ENCODE measurements at regions not wholly inside any gene's neighbourhood (a gene's known extent, or its start where the extent isn't known, plus 50 kb on each side); places are given as distances from the start of the nearest gene placed in this dataset.

DNA sequence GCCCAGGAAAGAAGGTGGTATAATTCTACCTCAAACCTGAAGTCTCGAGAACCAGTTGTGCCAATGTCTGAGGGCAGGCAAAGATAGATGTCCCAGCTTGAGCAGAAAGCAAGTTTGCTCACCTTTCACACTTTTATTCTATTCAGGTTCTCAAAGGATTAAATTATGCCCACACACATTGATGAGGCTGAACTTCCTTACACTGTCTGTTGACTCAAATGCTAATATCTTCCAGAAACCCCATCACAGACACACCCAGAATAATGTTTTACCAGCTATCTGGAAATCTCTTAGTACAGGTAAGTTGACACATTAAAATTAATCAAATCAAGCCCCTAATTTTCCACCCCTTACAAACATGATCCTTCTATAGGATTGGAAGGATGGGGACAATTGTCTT, 605.7 kb downstream of the NUF2 start:
- Histone ChIP-seq H3K9ac (ENCODE audit: low read length) (no peak overlapping the region), H4K20me1 (ENCODE audit: insufficient read depth, low read length) (no peaks in the 10 kb centered on the region), H3K9me3 (ENCODE audit: insufficient read depth, low read length) (no peaks in the 10 kb centered on the region), H3K4me1 (ENCODE audit: low read length) (no peaks in the 10 kb centered on the region), H3K4me2 (ENCODE audit: low read length) (no peak overlapping the region), H3K36me3 (replicated peaks; ENCODE audit: low read depth, low read length) (no peaks in the 10 kb centered on the region), H3K27ac (ENCODE audit: low read length) (no peak overlapping the region), H3K79me2 (ENCODE audit: low read length) (no peaks in the 10 kb centered on the region), H3K27me3 (ENCODE audit: low read depth, low read length) (no peaks in the 10 kb centered on the region), H3K4me3 (ENCODE audit: low read length) (no peak overlapping the region), H2AFZ (ENCODE audit: low read depth, low read length) (no peak overlapping the region)
- TF ChIP-seq EZH2phosphoT487 (IDR thresholded peaks at IDR 0.05; ENCODE audit: low read depth): no peak
- TF ChIP-seq, protein P1, sequence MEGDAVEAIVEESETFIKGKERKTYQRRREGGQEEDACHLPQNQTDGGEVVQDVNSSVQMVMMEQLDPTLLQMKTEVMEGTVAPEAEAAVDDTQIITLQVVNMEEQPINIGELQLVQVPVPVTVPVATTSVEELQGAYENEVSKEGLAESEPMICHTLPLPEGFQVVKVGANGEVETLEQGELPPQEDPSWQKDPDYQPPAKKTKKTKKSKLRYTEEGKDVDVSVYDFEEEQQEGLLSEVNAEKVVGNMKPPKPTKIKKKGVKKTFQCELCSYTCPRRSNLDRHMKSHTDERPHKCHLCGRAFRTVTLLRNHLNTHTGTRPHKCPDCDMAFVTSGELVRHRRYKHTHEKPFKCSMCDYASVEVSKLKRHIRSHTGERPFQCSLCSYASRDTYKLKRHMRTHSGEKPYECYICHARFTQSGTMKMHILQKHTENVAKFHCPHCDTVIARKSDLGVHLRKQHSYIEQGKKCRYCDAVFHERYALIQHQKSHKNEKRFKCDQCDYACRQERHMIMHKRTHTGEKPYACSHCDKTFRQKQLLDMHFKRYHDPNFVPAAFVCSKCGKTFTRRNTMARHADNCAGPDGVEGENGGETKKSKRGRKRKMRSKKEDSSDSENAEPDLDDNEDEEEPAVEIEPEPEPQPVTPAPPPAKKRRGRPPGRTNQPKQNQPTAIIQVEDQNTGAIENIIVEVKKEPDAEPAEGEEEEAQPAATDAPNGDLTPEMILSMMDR (IDR thresholded peaks at IDR 0.05; ENCODE audit: low read depth, low read length): no peak

GRCh38 chr1:163928069-163928468, 606.3 kb downstream of the NUF2 start:
- H3K4me3 ChIP-seq (ENCODE audit: low read length): no peak overlapping the region
- H3K4me2 ChIP-seq (ENCODE audit: low read length): no peak overlapping the region
- TF ChIP-seq, protein P1 (IDR thresholded peaks at IDR 0.05; ENCODE audit: low read depth, low read length): no peak
- no peak for TF ChIP-seq EZH2phosphoT487 (IDR thresholded peaks at IDR 0.05; ENCODE audit: low read depth)
- no peak overlapping the region for H3K27ac ChIP-seq (ENCODE audit: low read length)
- no peak overlapping the region for H2AFZ ChIP-seq (ENCODE audit: low read depth, low read length)
- H4K20me1 ChIP-seq (ENCODE audit: insufficient read depth, low read length): no peaks in the 10 kb centered on the region
- H3K36me3 ChIP-seq (replicated peaks; ENCODE audit: low read depth, low read length): no peaks in the 10 kb centered on the region
- no peaks in the 10 kb centered on the region for H3K79me2 ChIP-seq (ENCODE audit: low read length)
- H3K9me3 ChIP-seq (ENCODE audit: insufficient read depth, low read length): no peaks in the 10 kb centered on the region
- H3K27me3 ChIP-seq (ENCODE audit: low read depth, low read length): no peaks in the 10 kb centered on the region
- H3K9ac ChIP-seq (ENCODE audit: low read length): no peak overlapping the region
- H3K4me1 ChIP-seq (ENCODE audit: low read length): no peaks in the 10 kb centered on the region

DNA sequence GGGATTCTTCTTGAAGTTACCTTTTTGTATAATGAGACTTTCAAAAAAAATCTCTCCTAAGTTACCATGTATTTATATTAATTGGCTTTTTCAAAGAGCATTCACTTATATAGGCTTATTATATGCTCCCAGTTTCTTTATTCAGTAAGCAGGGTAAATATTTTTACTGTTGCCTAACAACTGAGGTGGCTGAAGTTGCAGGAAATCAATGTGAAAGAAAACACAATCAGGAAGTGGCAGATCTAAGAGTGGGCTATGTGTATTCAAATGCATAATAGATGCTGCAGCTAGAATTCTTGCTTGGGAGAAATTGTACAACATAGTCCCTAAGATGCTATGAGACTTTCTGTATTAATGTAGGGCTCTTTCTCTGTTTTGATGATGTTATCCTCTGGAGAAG, 606.9 kb downstream of the NUF2 start:
- TF ChIP-seq, protein P1 (IDR thresholded peaks at IDR 0.05; ENCODE audit: low read depth, low read length): no peak
- TF ChIP-seq EZH2phosphoT487 (IDR thresholded peaks at IDR 0.05; ENCODE audit: low read depth): no peak
- Histone ChIP-seq H3K79me2 (ENCODE audit: low read length) (no peaks in the 10 kb centered on the region), H3K27me3 (ENCODE audit: low read depth, low read length) (no peaks in the 10 kb centered on the region), H3K9ac (ENCODE audit: low read length) (no peak overlapping the region), H3K27ac (ENCODE audit: low read length) (no peak overlapping the region), H3K4me2 (ENCODE audit: low read length) (no peak overlapping the region), H3K4me1 (ENCODE audit: low read length) (no peaks in the 10 kb centered on the region), H2AFZ (ENCODE audit: low read depth, low read length) (no peak overlapping the region), H3K36me3 (replicated peaks; ENCODE audit: low read depth, low read length) (no peaks in the 10 kb centered on the region), H3K4me3 (ENCODE audit: low read length) (no peak overlapping the region), H3K9me3 (ENCODE audit: insufficient read depth, low read length) (no peaks in the 10 kb centered on the region), H4K20me1 (ENCODE audit: insufficient read depth, low read length) (no peaks in the 10 kb centered on the region)

DNA sequence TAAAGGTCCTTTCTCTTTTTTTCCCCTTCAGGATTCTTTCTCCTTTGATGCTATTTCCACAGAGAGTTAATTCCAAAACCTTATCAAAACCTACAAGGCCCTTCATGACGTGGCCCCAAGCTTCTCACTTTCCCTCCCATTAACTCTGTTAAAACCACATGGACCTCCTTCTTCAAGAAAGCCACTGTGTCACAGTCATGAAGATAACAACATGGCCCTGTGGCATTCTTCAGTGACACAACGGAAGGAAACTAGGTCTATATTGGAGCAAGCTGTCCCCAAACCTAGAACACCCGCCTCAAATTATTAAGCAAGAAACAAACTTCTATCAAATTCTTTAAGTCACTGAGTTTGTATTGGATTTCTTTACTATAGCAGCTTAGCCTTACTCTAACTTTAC, 611.1 kb downstream of the NUF2 start:
- Histone ChIP-seq H2AFZ (ENCODE audit: low read depth, low read length) (no peak overlapping the region), H3K4me3 (ENCODE audit: low read length) (no peak overlapping the region), H3K4me1 (ENCODE audit: low read length) (no peaks in the 10 kb centered on the region), H3K4me2 (ENCODE audit: low read length) (no peak overlapping the region), H3K27me3 (ENCODE audit: low read depth, low read length) (no peaks in the 10 kb centered on the region), H4K20me1 (ENCODE audit: insufficient read depth, low read length) (no peaks in the 10 kb centered on the region), H3K79me2 (ENCODE audit: low read length) (no peaks in the 10 kb centered on the region), H3K9me3 (ENCODE audit: insufficient read depth, low read length) (no peaks in the 10 kb centered on the region), H3K36me3 (replicated peaks; ENCODE audit: low read depth, low read length) (no peaks in the 10 kb centered on the region), H3K27ac (ENCODE audit: low read length) (no peak overlapping the region), H3K9ac (ENCODE audit: low read length) (no peak overlapping the region)
- no peak for TF ChIP-seq EZH2phosphoT487 (IDR thresholded peaks at IDR 0.05; ENCODE audit: low read depth)
- TF ChIP-seq, protein P1 (IDR thresholded peaks at IDR 0.05; ENCODE audit: low read depth, low read length): no peak
